ENCODE measurements at regions not wholly inside any gene's neighbourhood (a gene's known extent, or its start where the extent isn't known, plus 50 kb on each side); places are given as distances from the start of the nearest gene placed in this dataset.

- no peak overlapping the region for H3K4me3 ChIP-seq (ENCODE audit: low read depth, low read length)
- no peaks in the 10 kb centered on the region for H3K36me3 ChIP-seq
- peaks cover 5% of the 10 kb centered on the region; the same call in 1 of the 2 replicates for H3K4me1 ChIP-seq
- DNase-seq, result no peak
- no peaks in the 10 kb centered on the region for H3K27me3 ChIP-seq
- no peaks in the 10 kb centered on the region for H3K9me3 ChIP-seq
- TF ChIP-seq CTCF (IDR thresholded peaks at IDR 0.05; ENCODE audit: low read depth, low read length), result no peak
Measured at GRCh38 chr7:111639934-111640333, 77.6 kb upstream of the IMMP2L start.

DNA sequence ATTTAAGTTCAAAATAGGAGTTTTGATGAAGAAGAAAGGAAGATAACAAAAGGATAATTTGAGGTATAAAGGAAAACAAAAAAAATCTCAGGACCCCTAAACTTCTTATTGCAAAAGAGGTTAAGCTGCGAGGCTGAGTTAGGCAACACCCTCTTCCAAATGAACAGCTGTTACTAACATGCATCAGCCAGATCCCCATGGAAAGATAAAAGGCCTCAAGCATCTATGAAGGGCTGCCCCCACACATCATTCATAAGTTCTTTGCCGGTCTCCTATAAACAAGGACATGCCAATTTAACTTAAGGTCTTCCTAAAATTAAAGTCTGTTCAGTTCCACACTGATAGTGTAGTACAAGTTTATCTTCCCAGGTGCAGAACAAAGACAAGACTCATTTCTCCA is 75.8 kb upstream of the IMMP2L start:
- TF ChIP-seq CTCF (IDR thresholded peaks at IDR 0.05; ENCODE audit: low read depth, low read length), result no peak
- H3K27me3 ChIP-seq, result no peaks in the 10 kb centered on the region
- no peak for DNase-seq

GRCh38 chr7:111633878-111634277 is 71.6 kb upstream of the IMMP2L start:
- Histone ChIP-seq H3K27me3 (no peaks in the 10 kb centered on the region), H3K36me3 (no peaks in the 10 kb centered on the region), H3K4me3 (ENCODE audit: low read depth, low read length) (no peak overlapping the region), H3K9me3 (no peaks in the 10 kb centered on the region), H3K4me1 (peaks cover 5% of the 10 kb centered on the region; the same call in 1 of the 2 replicates)
- no peak for TF ChIP-seq CTCF (IDR thresholded peaks at IDR 0.05; ENCODE audit: low read depth, low read length)
- no peak for DNase-seq

More for the DNA sequence above, 75.8 kb upstream of the IMMP2L start:
- no peaks in the 10 kb centered on the region for H3K36me3 ChIP-seq
- no peaks in the 10 kb centered on the region for H3K9me3 ChIP-seq
- H3K4me1 ChIP-seq, result peaks cover 5% of the 10 kb centered on the region; the same call in 1 of the 2 replicates
- H3K4me3 ChIP-seq (ENCODE audit: low read depth, low read length), result no peak overlapping the region

DNA sequence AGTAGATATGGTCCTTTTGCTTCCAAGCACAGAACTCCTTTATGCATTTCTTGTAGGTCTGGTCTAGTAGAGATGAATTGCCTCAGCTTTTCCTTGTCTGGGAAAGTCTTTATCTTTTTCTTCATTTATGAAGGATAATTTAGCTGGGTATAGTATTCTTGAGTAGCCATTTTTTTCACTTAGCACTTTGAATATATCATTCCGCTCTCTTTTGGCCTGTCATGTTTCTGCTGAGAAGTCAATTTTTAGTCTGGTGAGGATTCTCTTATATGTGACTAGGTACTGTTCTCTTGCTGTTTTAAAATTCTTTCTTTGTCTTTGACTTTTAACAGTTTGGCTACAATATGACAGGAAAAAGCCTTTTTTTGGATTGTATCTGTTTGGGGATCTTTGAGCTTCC is 68.6 kb upstream of the IMMP2L start:
- no peaks in the 10 kb centered on the region for H3K27me3 ChIP-seq
- TF ChIP-seq CTCF (IDR thresholded peaks at IDR 0.05; ENCODE audit: low read depth, low read length), result no peak
- peaks cover 5% of the 10 kb centered on the region; the same call in 1 of the 2 replicates for H3K4me1 ChIP-seq
- no peak for DNase-seq
- H3K4me3 ChIP-seq (ENCODE audit: low read depth, low read length), result no peak overlapping the region
- no peaks in the 10 kb centered on the region for H3K36me3 ChIP-seq
- H3K9me3 ChIP-seq, result no peaks in the 10 kb centered on the region

GRCh38 chr7:111622084-111622483 is 59.8 kb upstream of the IMMP2L start:
- no peak for TF ChIP-seq CTCF (IDR thresholded peaks at IDR 0.05; ENCODE audit: low read depth, low read length)
- Histone ChIP-seq H3K4me3 (ENCODE audit: low read depth, low read length) (no peak overlapping the region), H3K4me1 (no peaks in the 10 kb centered on the region), H3K27me3 (no peaks in the 10 kb centered on the region), H3K9me3 (no peaks in the 10 kb centered on the region), H3K36me3 (no peaks in the 10 kb centered on the region)
- DNase-seq, result no peak
